Adrenal gland (tissue), 9 donors: ENCODE measurements at regions not wholly inside any gene's neighbourhood (a gene's known extent, or its start where the extent isn't known, plus 50 kb on each side); places are given as distances from the start of the nearest gene placed in this dataset.

ENCODE experiments used
- DNase-seq, 7 donors: peaks; one replicate each; pipeline ENCODE4 v3.0.0-alpha.2; 2019 to 2020
- H3K27ac ChIP-seq, 5 donors: fragments of 200-600 bp; sonication (generic) in 4 of 5; 1 replicate in 3 of 5; 2 replicates in 2 of 5; pipeline versions ENCODE4 v1.5.1 to v1.8.0; 2016 to 2020; ENCODE audit warnings: mild to moderate bottlenecking in 1 of 5
- H3K27me3 ChIP-seq: fragments of 200-600 bp; 2 replicates; pipeline ENCODE4 v1.8.0; 2021
- H3K36me3 ChIP-seq, 2 donors: fragments of 200-600 bp; replicated peaks in 1 of 2; 1 replicate in 1 of 2; 2 replicates in 1 of 2; pipeline versions ENCODE4 v1.5.1 to v1.8.0; 2018 to 2022
- H3K4me1 ChIP-seq, 2 donors: fragments of 200-600 bp; replicated peaks in 1 of 2; 1 replicate in 1 of 2; 2 replicates in 1 of 2; pipeline versions ENCODE4 v1.5.1 to v1.8.0; 2018 to 2021
- H3K4me3 ChIP-seq, 4 donors: fragments of 200-600 bp; sonication (generic) in 3 of 4; one replicate each; pipeline ENCODE4 v1.5.1; 2016 to 2018
- H3K9me3 ChIP-seq, 3 donors: fragments of 200-600 bp; sonication (generic) in 1 of 3; replicated peaks in 1 of 3; 1 replicate in 2 of 3; 2 replicates in 1 of 3; pipeline versions ENCODE4 v1.5.1 to v1.8.0; 2016 to 2021
- POLR2A ChIP-seq, 2 donors: fragments of 450-650 bp; IDR thresholded peaks; one replicate each; pipeline ENCODE4 v1.6.1; 2017; ENCODE audit warnings: antibody characterized with exemption in 2 of 2, mild to moderate bottlenecking in 2 of 2, moderate library complexity in 1 of 2
- whole genome bisulfite sequencing, 4 donors: extraction: QIAGEN DNeasy Blood & Tissue Kit in 2 of 4; methylation state at CpG; one replicate each; pipeline versions ENCODE4 v1.1.5 to v1.1.7; 2013 to 2017; 5-methylcytosine and 5-hydroxymethylcytosine counted together
- intact Hi-C, 2 donors: fragments of 100-400 bp; cut with DNase I; formaldehyde crosslinking; loops; one replicate each; pipeline versions ENCODE4 v1.14.1 to v1.15.0; 2022 to 2023
- TF ChIP-seq, protein P1 (sequence below), 6 experiments: fragments of 450-650 bp in 4 of 6; fragments of 200-600 bp in 2 of 6; sonication (generic) in 1 of 6; IDR thresholded peaks; 1 replicate in 5 of 6; 2 replicates in 1 of 6; pipeline versions ENCODE4 v1.5.1 to v1.8.0; 2016 to 2021; ENCODE audit warnings: antibody characterized with exemption in 6 of 6, mild to moderate bottlenecking in 2 of 6, moderate library complexity in 1 of 6
- donor health status: healthy with polysubstance abuse.
- donor health status: Bipolar disorder and iron deficiency.
- donor health status: DM: yes; HTN: yes; CAD: no.
- donor health status: DM: no; HTN: no; CAD: no.
- donor health status: DM: no; HTN: no; CAD: no.

GRCh38 chr7:34263168-34263567, 357.8 kb downstream of the BMPER start:
- WGBS, 4 donors, result 48 to 85% (median 58%) methylated on average over 2 of the region's 2 CpGs
- DNase-seq, result no peak
- H3K4me3 ChIP-seq, result no peak overlapping the region
- no peaks in the 10 kb centered on the region for H3K27me3 ChIP-seq
- intact Hi-C loops, result no loop called here
- no peaks in the 10 kb centered on the region for H3K36me3 ChIP-seq
- TF ChIP-seq, protein P1, sequence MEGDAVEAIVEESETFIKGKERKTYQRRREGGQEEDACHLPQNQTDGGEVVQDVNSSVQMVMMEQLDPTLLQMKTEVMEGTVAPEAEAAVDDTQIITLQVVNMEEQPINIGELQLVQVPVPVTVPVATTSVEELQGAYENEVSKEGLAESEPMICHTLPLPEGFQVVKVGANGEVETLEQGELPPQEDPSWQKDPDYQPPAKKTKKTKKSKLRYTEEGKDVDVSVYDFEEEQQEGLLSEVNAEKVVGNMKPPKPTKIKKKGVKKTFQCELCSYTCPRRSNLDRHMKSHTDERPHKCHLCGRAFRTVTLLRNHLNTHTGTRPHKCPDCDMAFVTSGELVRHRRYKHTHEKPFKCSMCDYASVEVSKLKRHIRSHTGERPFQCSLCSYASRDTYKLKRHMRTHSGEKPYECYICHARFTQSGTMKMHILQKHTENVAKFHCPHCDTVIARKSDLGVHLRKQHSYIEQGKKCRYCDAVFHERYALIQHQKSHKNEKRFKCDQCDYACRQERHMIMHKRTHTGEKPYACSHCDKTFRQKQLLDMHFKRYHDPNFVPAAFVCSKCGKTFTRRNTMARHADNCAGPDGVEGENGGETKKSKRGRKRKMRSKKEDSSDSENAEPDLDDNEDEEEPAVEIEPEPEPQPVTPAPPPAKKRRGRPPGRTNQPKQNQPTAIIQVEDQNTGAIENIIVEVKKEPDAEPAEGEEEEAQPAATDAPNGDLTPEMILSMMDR (IDR thresholded peaks at IDR 0.05), result no peak
- no peak for TF ChIP-seq POLR2A (IDR thresholded peaks at IDR 0.05)
- H3K9me3 ChIP-seq, result no peaks in the 10 kb centered on the region
- H3K27ac ChIP-seq, result no peak overlapping the region
- H3K4me1 ChIP-seq, result no peaks in the 10 kb centered on the region

GRCh38 chr7:34269084-34269483, 363.7 kb downstream of the BMPER start:
- no peaks in the 10 kb centered on the region for H3K36me3 ChIP-seq
- WGBS, 4 donors, result 42 to 57% (median 46%) methylated on average over 2 of the region's 2 CpGs
- intact Hi-C loops, result no loop called here
- no peak overlapping the region for H3K27ac ChIP-seq
- no peak overlapping the region for H3K4me3 ChIP-seq
- TF ChIP-seq POLR2A (IDR thresholded peaks at IDR 0.05), result no peak
- TF ChIP-seq, protein P1 (IDR thresholded peaks at IDR 0.05), result no peak
- H3K9me3 ChIP-seq, result no peaks in the 10 kb centered on the region
- no peak for DNase-seq
- no peaks in the 10 kb centered on the region for H3K4me1 ChIP-seq
- no peaks in the 10 kb centered on the region for H3K27me3 ChIP-seq

GRCh38 chr7:34275624-34276023, 370.3 kb downstream of the BMPER start:
- H3K4me1 ChIP-seq, result no peaks in the 10 kb centered on the region
- H3K27ac ChIP-seq, result no peak overlapping the region
- TF ChIP-seq POLR2A (IDR thresholded peaks at IDR 0.05), result no peak
- TF ChIP-seq, protein P1 (IDR thresholded peaks at IDR 0.05), result no peak
- no peaks in the 10 kb centered on the region for H3K36me3 ChIP-seq
- no peaks in the 10 kb centered on the region for H3K9me3 ChIP-seq
- intact Hi-C loops, result no loop called here
- no peak for DNase-seq
- no peak overlapping the region for H3K4me3 ChIP-seq
- H3K27me3 ChIP-seq, result no peaks in the 10 kb centered on the region

GRCh38 chr7:34277016-34277802, 371.9 kb downstream of the BMPER start:
- no peak overlapping the region for H3K27ac ChIP-seq
- DNase-seq, result no peak
- intact Hi-C loops, result no loop called here
- no peaks in the 10 kb centered on the region for H3K27me3 ChIP-seq
- WGBS, 4 donors, result 65 to 76% (median 75%) methylated on average over 7 of the region's 7 CpGs
- H3K36me3 ChIP-seq, result no peaks in the 10 kb centered on the region
- H3K4me3 ChIP-seq, result no peak overlapping the region
- H3K4me1 ChIP-seq, result no peaks in the 10 kb centered on the region
- H3K9me3 ChIP-seq, result no peaks in the 10 kb centered on the region
- no peak for TF ChIP-seq POLR2A (IDR thresholded peaks at IDR 0.05)
- TF ChIP-seq, protein P1 (IDR thresholded peaks at IDR 0.05), result no peak
